AG04450 (cell line): ENCODE measurements at regions not wholly inside any gene's neighbourhood (a gene's known extent, or its start where the extent isn't known, plus 50 kb on each side); places are given as distances from the start of the nearest gene placed in this dataset.

Experiments used
- CTCF ChIA-PET: fragments of 300-600, 350-600 bp; formaldehyde crosslinking; extraction: SDS; loops from one replicate; lab custom pipeline; 2022; ENCODE audit warnings: antibody characterized with exemption, inconsistent platforms; lab: Charles Lee
- POLR2A ChIA-PET: fragments of 350-600 bp; formaldehyde crosslinking; extraction: SDS; loops from one replicate; lab custom pipeline; 2021; ENCODE audit warnings: antibody characterized with exemption, inconsistent platforms; lab: Yijun Ruan, JAX
- DNase-seq: peaks from one replicate; pipeline ENCODE4 v3.0.0-alpha.2; 2011; ENCODE audit warnings: low read depth, low spot score
- H3K27ac ChIP-seq: one replicate; pipeline ENCODE4 v1.5.1; 2012; ENCODE audit warnings: low read depth, low read length, control low read depth
- H3K27me3 ChIP-seq: one replicate; pipeline ENCODE4 v1.6.0; 2012; ENCODE audit warnings: low read length; ENCODE audit not compliant: control insufficient read depth, insufficient read depth
- H3K4me3 ChIP-seq: 2 replicates; pipeline ENCODE4 v1.5.1; 2011; ENCODE audit warnings: mild to moderate bottlenecking, low read depth, low read length, control low read depth
- H3K9me3 ChIP-seq: 2 replicates; pipeline ENCODE4 v1.5.1; 2012; ENCODE audit warnings: low read length; ENCODE audit not compliant: control insufficient read depth, insufficient read depth
- CTCF ChIP-seq: IDR thresholded peaks from 2 replicates; pipeline ENCODE4 v1.5.1; 2011; ENCODE audit warnings: low read depth, low read length, control low read depth, inconsistent platforms

- DNase-seq = no peak
- no peak for TF ChIP-seq CTCF
- peaks cover 69% of the 10 kb centered on the region for H3K9me3 ChIP-seq
- ChIA-PET CTCF (no interaction called here), POLR2A (no interaction called here)
- H3K4me3 ChIP-seq = no peak overlapping the region
- H3K27me3 ChIP-seq = no peaks in the 10 kb centered on the region
- H3K27ac ChIP-seq = no peak overlapping the region
Observed at GRCh38 chr2:239833269-239834109, 191.7 kb downstream of the NDUFA10 start.

- no peak for DNase-seq
- TF ChIP-seq CTCF = no peak
- Histone ChIP-seq H3K9me3 (peaks cover 75% of the 10 kb centered on the region), H3K27me3 (no peaks in the 10 kb centered on the region), H3K4me3 (no peak overlapping the region), H3K27ac (no peak overlapping the region)
- POLR2A ChIA-PET = no interaction called here
- CTCF ChIA-PET = no interaction called here
Observed at GRCh38 chr2:239832490-239833268, 192.5 kb downstream of the NDUFA10 start.

- ChIA-PET CTCF (no interaction called here), POLR2A (no interaction called here)
- H3K9me3 ChIP-seq = peaks cover 82% of the 10 kb centered on the region
- TF ChIP-seq CTCF = no peak
- H3K4me3 ChIP-seq = no peak overlapping the region
- DNase-seq = no peak
- no peaks in the 10 kb centered on the region for H3K27me3 ChIP-seq
- H3K27ac ChIP-seq = no peak overlapping the region
Observed at GRCh38 chr2:239831861-239832489, 193.2 kb downstream of the NDUFA10 start.

- H3K27me3 ChIP-seq = no peaks in the 10 kb centered on the region
- no peak overlapping the region for H3K27ac ChIP-seq
- CTCF ChIA-PET = no interaction called here
- POLR2A ChIA-PET = no interaction called here
- peaks cover 80% of the 10 kb centered on the region for H3K9me3 ChIP-seq
- TF ChIP-seq CTCF = no peak
- no peak for DNase-seq
- no peak overlapping the region for H3K4me3 ChIP-seq
Observed at GRCh38 chr2:239831001-239831731, 194.0 kb downstream of the NDUFA10 start.
